CD4-positive, alpha-beta memory T cell (primary cell): ENCODE measurements at regions not wholly inside any gene's neighbourhood (a gene's known extent, or its start where the extent isn't known, plus 50 kb on each side); places are given as distances from the start of the nearest gene placed in this dataset.

Experiments used
- CTCF ChIA-PET: fragments of 350-600 bp; sonication (Branson Sonifier 250); formaldehyde crosslinking; loops from one replicate; lab custom pipeline; 2021; ENCODE audit warnings: inconsistent platforms; ENCODE audit not compliant: partially characterized antibody; lab: Charles Lee
- POLR2A ChIA-PET: fragments of 350-600 bp; sonication (Branson Sonifier 250); formaldehyde crosslinking; loops from one replicate; lab custom pipeline; 2021; ENCODE audit not compliant: partially characterized antibody; lab: Charles Lee
- DNase-seq, 5 donors: peaks; one replicate each; pipeline versions ENCODE4 v3.0.0 to v3.0.0-alpha.2; 2020 to 2022; ENCODE audit warnings: mixed read lengths in 1 of 5
- H3K27ac ChIP-seq: one replicate; pipeline ENCODE4 v1.7.0; 2013; ENCODE audit warnings: low read depth, low read length
- H3K27me3 ChIP-seq: 2 replicates; pipeline ENCODE4 v1.7.0; 2013; ENCODE audit warnings: mild to moderate bottlenecking, low read length, moderate library complexity; ENCODE audit not compliant: insufficient read depth
- H3K36me3 ChIP-seq: 2 replicates; pipeline ENCODE4 v1.7.0; 2013; ENCODE audit warnings: mild to moderate bottlenecking, low read length, moderate library complexity; ENCODE audit not compliant: insufficient read depth
- H3K4me1 ChIP-seq: 2 replicates; pipeline ENCODE4 v1.7.0; 2013; ENCODE audit warnings: mild to moderate bottlenecking, low read length, moderate library complexity; ENCODE audit not compliant: insufficient read depth
- H3K4me3 ChIP-seq, 2 donors: one replicate each; pipeline ENCODE4 v1.7.0; 2013; ENCODE audit warnings: low read length in 2 of 2, mild to moderate bottlenecking in 1 of 2
- H3K9me3 ChIP-seq, 2 donors: one replicate each; pipeline ENCODE4 v1.7.0; 2013; ENCODE audit warnings: low read length in 2 of 2, control low read depth in 1 of 2; ENCODE audit not compliant: control insufficient read depth in 1 of 2
- H3K27ac Mint-ChIP-seq, 7 donors: one replicate each; pipeline ENCODE4 v1.8.0; 2020 to 2021; ENCODE audit warnings: mixed read lengths in 7 of 7, mild to moderate bottlenecking in 6 of 7, inconsistent platforms in 3 of 7, moderate library complexity in 3 of 7
- H3K27me3 Mint-ChIP-seq, 2 donors: one replicate each; pipeline ENCODE4 v1.8.0; 2020 to 2021; ENCODE audit warnings: mixed read lengths in 2 of 2
- H3K36me3 Mint-ChIP-seq, 2 donors: one replicate each; pipeline ENCODE4 v1.8.0; 2020 to 2021; ENCODE audit warnings: mixed read lengths in 2 of 2, inconsistent platforms in 1 of 2, mild to moderate bottlenecking in 1 of 2
- H3K4me1 Mint-ChIP-seq, 4 donors: one replicate each; pipeline ENCODE4 v1.8.0; 2020 to 2021; ENCODE audit warnings: mixed read lengths in 4 of 4, mild to moderate bottlenecking in 1 of 4
- H3K4me3 Mint-ChIP-seq, 8 donors: one replicate each; pipeline ENCODE4 v1.8.0; 2020 to 2021; ENCODE audit warnings: mixed read lengths in 8 of 8, mild to moderate bottlenecking in 7 of 8, moderate library complexity in 6 of 8, inconsistent platforms in 3 of 8
- H3K9me3 Mint-ChIP-seq, 8 donors: one replicate each; pipeline ENCODE4 v1.8.0; 2020 to 2021; ENCODE audit warnings: mixed read lengths in 8 of 8, mild to moderate bottlenecking in 5 of 8, inconsistent platforms in 3 of 8, moderate library complexity in 1 of 8
- intact Hi-C: fragments of 100-400 bp; cut with micrococcal nuclease; formaldehyde crosslinking; loops from one replicate; pipeline ENCODE4 v1.15.1; 2023

GRCh38 chr2:18701546-18701945 is 112.2 kb upstream of the NT5C1B start:
- Histone ChIP-seq H3K27ac (no peak overlapping the region), H3K36me3 (no peaks in the 10 kb centered on the region), H3K4me3 (no peak overlapping the region), H3K4me1 (no peaks in the 10 kb centered on the region), H3K9me3 (no peaks in the 10 kb centered on the region), H3K27me3 (no peaks in the 10 kb centered on the region)
- Mint-ChIP-seq H3K9me3 (peaks cover 0 to 8% (median 4%) of the 10 kb centered on the region in 8 donors), H3K4me3 (no peak overlapping the region), H3K27me3 (no peaks in the 10 kb centered on the region), H3K36me3 (peaks cover 2 to 25% of the 10 kb centered on the region in 2 donors), H3K4me1 (no peaks in the 10 kb centered on the region), H3K27ac (no peak overlapping the region)
- ChIA-PET POLR2A (no interaction called here), CTCF (no interaction called here)
- intact Hi-C loops = no loop called here
- DNase-seq = no peak

GRCh38 chr2:18690342-18690741 is 101.0 kb upstream of the NT5C1B start:
- ChIA-PET CTCF (no interaction called here), POLR2A (no interaction called here)
- no peaks in the 10 kb centered on the region for H3K27me3 Mint-ChIP-seq
- H3K4me3 ChIP-seq = no peak overlapping the region
- no peak for DNase-seq
- no peaks in the 10 kb centered on the region for H3K9me3 ChIP-seq
- no peaks in the 10 kb centered on the region for H3K4me1 ChIP-seq
- H3K36me3 ChIP-seq = no peaks in the 10 kb centered on the region
- no peak overlapping the region for H3K27ac ChIP-seq
- H3K4me1 Mint-ChIP-seq = no peaks in the 10 kb centered on the region
- no peak overlapping the region for H3K27ac Mint-ChIP-seq
- intact Hi-C loops = no loop called here
- H3K9me3 Mint-ChIP-seq = peaks cover 0 to 11% (median 6%) of the 10 kb centered on the region in 8 donors
- H3K36me3 Mint-ChIP-seq = peaks cover 8 to 22% of the 10 kb centered on the region in 2 donors
- no peak overlapping the region for H3K4me3 Mint-ChIP-seq
- H3K27me3 ChIP-seq = no peaks in the 10 kb centered on the region

- Histone ChIP-seq H3K36me3 (no peaks in the 10 kb centered on the region), H3K4me3 (no peak overlapping the region), H3K9me3 (no peaks in the 10 kb centered on the region), H3K4me1 (no peaks in the 10 kb centered on the region), H3K27ac (no peak overlapping the region), H3K27me3 (no peaks in the 10 kb centered on the region)
- Mint-ChIP-seq H3K36me3 (peaks cover 3 to 11% of the 10 kb centered on the region in 2 donors), H3K27ac (no peak overlapping the region), H3K4me3 (no peak overlapping the region), H3K27me3 (no peaks in the 10 kb centered on the region), H3K9me3 (peaks cover 0 to 4% (median 0%) of the 10 kb centered on the region in 8 donors), H3K4me1 (peaks cover 0 to 5% (median 2%) of the 10 kb centered on the region in 4 donors)
- POLR2A ChIA-PET = no interaction called here
- CTCF ChIA-PET = no interaction called here
- intact Hi-C loops = no loop called here
- DNase-seq = no peak
These were observed 95.1 kb upstream of the NT5C1B start for GRCh38 chr2:18684206-18685038.

- H3K27me3 Mint-ChIP-seq = no peaks in the 10 kb centered on the region
- Histone ChIP-seq H3K4me1 (no peaks in the 10 kb centered on the region), H3K27me3 (no peaks in the 10 kb centered on the region), H3K4me3 (no peak overlapping the region), H3K27ac (no peak overlapping the region), H3K9me3 (no peaks in the 10 kb centered on the region), H3K36me3 (no peaks in the 10 kb centered on the region)
- no peak overlapping the region for H3K4me3 Mint-ChIP-seq
- H3K36me3 Mint-ChIP-seq = peaks cover 4 to 9% of the 10 kb centered on the region in 2 donors
- peaks cover 0 to 5% (median 2%) of the 10 kb centered on the region in 4 donors for H3K4me1 Mint-ChIP-seq
- H3K9me3 Mint-ChIP-seq = peaks cover 0 to 5% (median 0%) of the 10 kb centered on the region in 8 donors
- ChIA-PET CTCF (no interaction called here), POLR2A (no interaction called here)
- no peak for DNase-seq
- no peak overlapping the region for H3K27ac Mint-ChIP-seq
- intact Hi-C loops = no loop called here
These were observed 93.3 kb upstream of the NT5C1B start for GRCh38 chr2:18682681-18683080.

- ChIA-PET CTCF (interaction anchor here (1.4 kb wide), 1 partner anchor 41 kb away, joined by 3 read pairs; no protein-coding TSS in a partner anchor), POLR2A (no interaction called here)
- no peaks in the 10 kb centered on the region for H3K9me3 ChIP-seq
- no peak overlapping the region for H3K27ac ChIP-seq
- H3K4me3 Mint-ChIP-seq = no peak overlapping the region
- H3K9me3 Mint-ChIP-seq = peaks cover 2 to 38% (median 30%) of the 10 kb centered on the region in 8 donors
- no peak overlapping the region for H3K4me3 ChIP-seq
- peaks cover 32 to 44% of the 10 kb centered on the region in 2 donors for H3K36me3 Mint-ChIP-seq
- no peak for DNase-seq
- H3K36me3 ChIP-seq = no peaks in the 10 kb centered on the region
- intact Hi-C loops = no loop called here
- H3K27ac Mint-ChIP-seq = no peak overlapping the region
- no peaks in the 10 kb centered on the region for H3K4me1 ChIP-seq
- H3K4me1 Mint-ChIP-seq = peaks cover 0 to 5% (median 1%) of the 10 kb centered on the region in 4 donors
- H3K27me3 Mint-ChIP-seq = no peaks in the 10 kb centered on the region
- no peaks in the 10 kb centered on the region for H3K27me3 ChIP-seq
These were observed 87.9 kb upstream of the NT5C1B start for GRCh38 chr2:18677280-18677679.

GRCh38 chr2:18674309-18674708 is 84.9 kb upstream of the NT5C1B start:
- no peaks in the 10 kb centered on the region for H3K36me3 ChIP-seq
- Mint-ChIP-seq H3K27me3 (no peaks in the 10 kb centered on the region), H3K27ac (no peak overlapping the region), H3K4me1 (no peaks in the 10 kb centered on the region), H3K36me3 (peaks cover 47 to 67% of the 10 kb centered on the region in 2 donors), H3K9me3 (peaks cover 5 to 58% (median 43%) of the 10 kb centered on the region in 8 donors), H3K4me3 (no peak overlapping the region)
- no peak overlapping the region for H3K27ac ChIP-seq
- DNase-seq = no peak
- H3K4me1 ChIP-seq = no peaks in the 10 kb centered on the region
- H3K27me3 ChIP-seq = no peaks in the 10 kb centered on the region
- intact Hi-C loops = no loop called here
- POLR2A ChIA-PET = no interaction called here
- H3K4me3 ChIP-seq = no peak overlapping the region
- H3K9me3 ChIP-seq = no peaks in the 10 kb centered on the region
- CTCF ChIA-PET = no interaction called here

GRCh38 chr2:18671363-18671762 is 82.0 kb upstream of the NT5C1B start:
- ChIA-PET POLR2A (no interaction called here), CTCF (no interaction called here)
- Histone ChIP-seq H3K36me3 (no peaks in the 10 kb centered on the region), H3K27me3 (no peaks in the 10 kb centered on the region), H3K27ac (no peak overlapping the region), H3K4me1 (no peaks in the 10 kb centered on the region), H3K4me3 (no peak overlapping the region), H3K9me3 (no peaks in the 10 kb centered on the region)
- Mint-ChIP-seq H3K4me1 (no peaks in the 10 kb centered on the region), H3K9me3 (peaks cover 7 to 69% (median 51%) of the 10 kb centered on the region in 8 donors), H3K4me3 (no peak overlapping the region), H3K36me3 (peaks cover 57 to 76% of the 10 kb centered on the region in 2 donors), H3K27ac (no peak overlapping the region), H3K27me3 (no peaks in the 10 kb centered on the region)
- intact Hi-C loops = no loop called here
- no peak for DNase-seq
